ENCODE measurements at regions not wholly inside any gene's neighbourhood (a gene's known extent, or its start where the extent isn't known, plus 50 kb on each side); places are given as distances from the start of the nearest gene placed in this dataset.

- H3K27me3 ChIP-seq (replicated peaks; ENCODE audit: control insufficient read depth, insufficient read depth, low read length): no peaks in the 10 kb centered on the region; the same call in 1 of the 2 replicates
- no peak for DNase-seq (ENCODE audit: extremely low read depth, insufficient read length)
- TF ChIP-seq CTCF (IDR thresholded peaks at IDR 0.05; ENCODE audit: insufficient read depth, low read length, poor library complexity, severe bottlenecking): no peak
- H3K4me3 ChIP-seq (replicated peaks; ENCODE audit: low read depth, low read length): no peak overlapping the region
- no peaks in the 10 kb centered on the region for H3K36me3 ChIP-seq (ENCODE audit: control insufficient read depth, insufficient read depth, low read length)
These were observed 145.0 kb upstream of the PDE10A start for GRCh38 chr6:165808021-165808420.

GRCh38 chr6:165807249-165807960 is 144.4 kb upstream of the PDE10A start:
- no peak for TF ChIP-seq CTCF (IDR thresholded peaks at IDR 0.05; ENCODE audit: insufficient read depth, low read length, poor library complexity, severe bottlenecking)
- Histone ChIP-seq H3K27me3 (replicated peaks; ENCODE audit: control insufficient read depth, insufficient read depth, low read length) (no peaks in the 10 kb centered on the region; the same call in 1 of the 2 replicates), H3K4me3 (replicated peaks; ENCODE audit: low read depth, low read length) (no peak overlapping the region), H3K36me3 (ENCODE audit: control insufficient read depth, insufficient read depth, low read length) (no peaks in the 10 kb centered on the region)
- no peak for DNase-seq (ENCODE audit: extremely low read depth, insufficient read length)

- H3K27me3 ChIP-seq (replicated peaks; ENCODE audit: control insufficient read depth, insufficient read depth, low read length): no peaks in the 10 kb centered on the region; the same call in 1 of the 2 replicates
- no peak for DNase-seq (ENCODE audit: extremely low read depth, insufficient read length)
These were observed 143.2 kb upstream of the PDE10A start for GRCh38 chr6:165806126-165806810.

GRCh38 chr6:165805636-165806035 is 142.6 kb upstream of the PDE10A start:
- H3K27me3 ChIP-seq (replicated peaks; ENCODE audit: control insufficient read depth, insufficient read depth, low read length): no peaks in the 10 kb centered on the region; the same call in 1 of the 2 replicates
- H3K36me3 ChIP-seq (ENCODE audit: control insufficient read depth, insufficient read depth, low read length): no peaks in the 10 kb centered on the region
- DNase-seq (ENCODE audit: extremely low read depth, insufficient read length): no peak
- TF ChIP-seq CTCF (IDR thresholded peaks at IDR 0.05; ENCODE audit: insufficient read depth, low read length, poor library complexity, severe bottlenecking): no peak
- no peak overlapping the region for H3K4me3 ChIP-seq (replicated peaks; ENCODE audit: low read depth, low read length)

More at GRCh38 chr6:165806126-165806810, 143.2 kb upstream of the PDE10A start:
- no peak for TF ChIP-seq CTCF (IDR thresholded peaks at IDR 0.05; ENCODE audit: insufficient read depth, low read length, poor library complexity, severe bottlenecking)
- Histone ChIP-seq H3K36me3 (ENCODE audit: control insufficient read depth, insufficient read depth, low read length) (no peaks in the 10 kb centered on the region), H3K4me3 (replicated peaks; ENCODE audit: low read depth, low read length) (no peak overlapping the region)

- no peak for DNase-seq (ENCODE audit: extremely low read depth, insufficient read length)
- H3K4me3 ChIP-seq (replicated peaks; ENCODE audit: low read depth, low read length): no peak overlapping the region
- H3K36me3 ChIP-seq (ENCODE audit: control insufficient read depth, insufficient read depth, low read length): no peaks in the 10 kb centered on the region
- no peaks in the 10 kb centered on the region; the same call in 1 of the 2 replicates for H3K27me3 ChIP-seq (replicated peaks; ENCODE audit: control insufficient read depth, insufficient read depth, low read length)
- TF ChIP-seq CTCF (IDR thresholded peaks at IDR 0.05; ENCODE audit: insufficient read depth, low read length, poor library complexity, severe bottlenecking): no peak
These were observed 142.1 kb upstream of the PDE10A start for GRCh38 chr6:165805067-165805555.
